K562 (cell line): ENCODE measurements at regions not wholly inside any gene's neighbourhood (a gene's known extent, or its start where the extent isn't known, plus 50 kb on each side); places are given as distances from the start of the nearest gene placed in this dataset.

ENCODE experiments used
- ELF1 ChIP-seq: fragments of 200-800 bp; sonication (Bioruptor generic); IDR thresholded peaks from 2 replicates; pipeline ENCODE4 v1.6.1; 2016; ENCODE audit warnings: missing genetic modification characterization, missing compliant biosample characterization
- GABPB1 ChIP-seq: sonication (generic); formaldehyde crosslinking; IDR thresholded peaks from 2 replicates; pipeline ENCODE4 v1.8.0; 2022; ENCODE audit warnings: mild to moderate bottlenecking, missing genetic modification reagents
- GTF3C2 ChIP-seq: IDR thresholded peaks from 3 replicates; pipeline ENCODE4 v1.6.1; 2011; ENCODE audit warnings: borderline replicate concordance, mild to moderate bottlenecking, moderate library complexity; ENCODE audit not compliant: insufficient read length; ENCODE audit errors: extremely low read depth
- HDAC1 ChIP-seq, 2 experiments: fragments of 450-650 bp; IDR thresholded peaks; 2 replicates each; pipeline ENCODE4 v1.6.1; 2016 to 2017; ENCODE audit warnings: inconsistent platforms in 1 of 2, mild to moderate bottlenecking in 1 of 2, moderate library complexity in 1 of 2
- NR2F6 ChIP-seq: fragments of 450-650 bp; formaldehyde crosslinking; IDR thresholded peaks from 2 replicates; pipeline ENCODE4 v1.4.0; 2020; ENCODE audit warnings: mild to moderate bottlenecking
- ZNF263 ChIP-seq: sonication (generic); formaldehyde crosslinking; IDR thresholded peaks from 2 replicates; pipeline ENCODE4 v1.8.0; 2022; ENCODE audit warnings: mild to moderate bottlenecking, missing genetic modification reagents, borderline replicate concordance
- TF ChIP-seq, protein P1 (sequence below), 3 experiments: IDR thresholded peaks in 2 of 3; conservative IDR thresholded peaks in 1 of 3; 2 replicates each; pipeline ENCODE4 v1.5.1; 2011 to 2012; ENCODE audit warnings: low read length in 3 of 3, mild to moderate bottlenecking in 3 of 3, control low read depth in 2 of 3, improper control_type of control experiment in 1 of 3, inconsistent platforms in 1 of 3, low read depth in 1 of 3, mixed read lengths in 1 of 3, moderate library complexity in 1 of 3; ENCODE audit not compliant: insufficient read depth in 2 of 3

- TF ChIP-seq ZNF263 (CRISPR knock-in tag), result no peak
- TF ChIP-seq NR2F6 (CRISPR knock-in tag), result no peak
- no peak for TF ChIP-seq GTF3C2
- TF ChIP-seq, protein P1, sequence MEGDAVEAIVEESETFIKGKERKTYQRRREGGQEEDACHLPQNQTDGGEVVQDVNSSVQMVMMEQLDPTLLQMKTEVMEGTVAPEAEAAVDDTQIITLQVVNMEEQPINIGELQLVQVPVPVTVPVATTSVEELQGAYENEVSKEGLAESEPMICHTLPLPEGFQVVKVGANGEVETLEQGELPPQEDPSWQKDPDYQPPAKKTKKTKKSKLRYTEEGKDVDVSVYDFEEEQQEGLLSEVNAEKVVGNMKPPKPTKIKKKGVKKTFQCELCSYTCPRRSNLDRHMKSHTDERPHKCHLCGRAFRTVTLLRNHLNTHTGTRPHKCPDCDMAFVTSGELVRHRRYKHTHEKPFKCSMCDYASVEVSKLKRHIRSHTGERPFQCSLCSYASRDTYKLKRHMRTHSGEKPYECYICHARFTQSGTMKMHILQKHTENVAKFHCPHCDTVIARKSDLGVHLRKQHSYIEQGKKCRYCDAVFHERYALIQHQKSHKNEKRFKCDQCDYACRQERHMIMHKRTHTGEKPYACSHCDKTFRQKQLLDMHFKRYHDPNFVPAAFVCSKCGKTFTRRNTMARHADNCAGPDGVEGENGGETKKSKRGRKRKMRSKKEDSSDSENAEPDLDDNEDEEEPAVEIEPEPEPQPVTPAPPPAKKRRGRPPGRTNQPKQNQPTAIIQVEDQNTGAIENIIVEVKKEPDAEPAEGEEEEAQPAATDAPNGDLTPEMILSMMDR (IDR thresholded peaks at IDR 0.05 in 2 of 3, conservative IDR thresholded peaks at IDR 0.05 in 1 of 3; ENCODE audit: insufficient read depth in 2 of 3, low read depth in 1 of 3, low read length in 3 of 3), result no peak
- no peak for TF ChIP-seq ELF1 (tag)
- no peak for TF ChIP-seq GABPB1 (CRISPR knock-in tag)
- no peak for TF ChIP-seq HDAC1 (IDR thresholded peaks at IDR 0.05)
Observed at GRCh38 chr14:55973911-55974630, 144.1 kb upstream of the PELI2 start.
